Neural crest cell (in vitro differentiated cells): ENCODE measurements at regions not wholly inside any gene's neighbourhood (a gene's known extent, or its start where the extent isn't known, plus 50 kb on each side); places are given as distances from the start of the nearest gene placed in this dataset.

Experiments used
- DNase-seq: peaks from one replicate; pipeline ENCODE4 v3.0.0; 2021; ENCODE audit warnings: low read depth, mixed read lengths, low spot score
- H3K27ac Mint-ChIP-seq: one replicate; pipeline ENCODE4 v1.8.0; 2021; ENCODE audit warnings: mild to moderate bottlenecking, mixed read lengths; ENCODE audit not compliant: unreplicated experiment
- H3K27me3 Mint-ChIP-seq: 2 replicates; pipeline ENCODE4 v1.8.0; 2021; ENCODE audit warnings: low read depth, mild to moderate bottlenecking, mixed read lengths
- H3K36me3 Mint-ChIP-seq: 2 replicates; pipeline ENCODE4 v1.8.0; 2021; ENCODE audit warnings: low read depth, mild to moderate bottlenecking, mixed read lengths
- H3K4me1 Mint-ChIP-seq: 2 replicates; pipeline ENCODE4 v1.8.0; 2021; ENCODE audit warnings: mixed read lengths
- H3K4me3 Mint-ChIP-seq: one replicate; pipeline ENCODE4 v1.8.0; 2021; ENCODE audit warnings: mild to moderate bottlenecking, mixed read lengths
- H3K9me3 Mint-ChIP-seq: 2 replicates; pipeline ENCODE4 v1.8.0; 2021; ENCODE audit warnings: mixed read lengths
- CTCF ChIP-seq: fragments of 200-600 bp; sonication (generic); conservative IDR thresholded peaks from 2 replicates; pipeline ENCODE4 v1.5.0; 2021; ENCODE audit warnings: antibody characterized with exemption, mild to moderate bottlenecking

GRCh38 chr7:81120111-81120510 lies 201.3 kb upstream of the SEMA3C start:
- Mint-ChIP-seq H3K27me3 (no peaks in the 10 kb centered on the region), H3K36me3 (no peaks in the 10 kb centered on the region), H3K4me1 (peaks cover 14% of the 10 kb centered on the region), H3K4me3 (no peak overlapping the region), H3K9me3 (peaks cover 15% of the 10 kb centered on the region), H3K27ac (no peak overlapping the region)
- TF ChIP-seq CTCF, result no peak
- DNase-seq, result no peak

DNA sequence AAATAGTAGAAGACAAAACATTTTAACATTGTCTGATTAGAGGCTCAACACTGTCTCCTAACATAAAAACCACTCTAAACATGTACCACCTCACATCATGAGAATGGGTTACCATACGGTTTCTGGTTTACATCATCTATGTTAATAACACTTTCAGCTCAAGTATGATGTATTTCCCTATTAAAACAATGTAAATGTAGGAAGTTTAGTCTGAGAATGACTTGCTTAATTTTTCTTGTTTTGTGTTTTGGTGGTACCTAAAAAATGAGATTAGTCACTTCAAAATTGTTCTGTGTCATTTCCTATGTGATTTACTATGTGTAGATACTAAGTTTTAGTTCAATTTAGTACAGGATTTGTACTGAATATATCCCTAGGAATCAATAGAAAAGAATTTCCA lies 195.8 kb upstream of the SEMA3C start:
- Mint-ChIP-seq H3K27me3 (no peaks in the 10 kb centered on the region), H3K27ac (no peak overlapping the region), H3K4me1 (peaks cover 42% of the 10 kb centered on the region), H3K9me3 (peaks cover 15% of the 10 kb centered on the region), H3K36me3 (no peaks in the 10 kb centered on the region), H3K4me3 (no peak overlapping the region)
- DNase-seq, result no peak
- TF ChIP-seq CTCF, result no peak

DNA sequence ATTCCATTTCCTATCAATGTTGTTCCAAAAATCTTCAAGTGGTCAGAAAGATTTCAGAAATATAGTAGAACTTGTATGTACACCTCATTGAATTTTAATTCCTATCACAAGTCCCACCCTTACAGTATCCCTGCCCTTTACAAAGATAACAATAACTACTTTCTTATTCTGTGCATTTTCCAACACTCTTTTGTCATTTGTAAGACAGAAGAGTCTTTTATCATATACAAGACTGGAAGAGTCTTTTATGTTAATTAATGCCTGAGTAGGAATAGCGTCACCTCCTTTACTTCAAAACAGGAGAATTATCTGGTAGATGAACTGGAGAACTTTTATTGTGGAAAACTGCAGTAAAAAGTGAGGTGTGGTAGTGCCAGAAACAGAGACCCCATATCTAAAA lies 193.9 kb upstream of the SEMA3C start:
- no peak for DNase-seq
- Mint-ChIP-seq H3K4me1 (peaks cover 46% of the 10 kb centered on the region), H3K27me3 (no peaks in the 10 kb centered on the region), H3K27ac (peak overlapping the region; percentile 60), H3K36me3 (no peaks in the 10 kb centered on the region), H3K4me3 (peak overlapping the region; percentile 62), H3K9me3 (peaks cover 6% of the 10 kb centered on the region)
- TF ChIP-seq CTCF, result no peak

DNA sequence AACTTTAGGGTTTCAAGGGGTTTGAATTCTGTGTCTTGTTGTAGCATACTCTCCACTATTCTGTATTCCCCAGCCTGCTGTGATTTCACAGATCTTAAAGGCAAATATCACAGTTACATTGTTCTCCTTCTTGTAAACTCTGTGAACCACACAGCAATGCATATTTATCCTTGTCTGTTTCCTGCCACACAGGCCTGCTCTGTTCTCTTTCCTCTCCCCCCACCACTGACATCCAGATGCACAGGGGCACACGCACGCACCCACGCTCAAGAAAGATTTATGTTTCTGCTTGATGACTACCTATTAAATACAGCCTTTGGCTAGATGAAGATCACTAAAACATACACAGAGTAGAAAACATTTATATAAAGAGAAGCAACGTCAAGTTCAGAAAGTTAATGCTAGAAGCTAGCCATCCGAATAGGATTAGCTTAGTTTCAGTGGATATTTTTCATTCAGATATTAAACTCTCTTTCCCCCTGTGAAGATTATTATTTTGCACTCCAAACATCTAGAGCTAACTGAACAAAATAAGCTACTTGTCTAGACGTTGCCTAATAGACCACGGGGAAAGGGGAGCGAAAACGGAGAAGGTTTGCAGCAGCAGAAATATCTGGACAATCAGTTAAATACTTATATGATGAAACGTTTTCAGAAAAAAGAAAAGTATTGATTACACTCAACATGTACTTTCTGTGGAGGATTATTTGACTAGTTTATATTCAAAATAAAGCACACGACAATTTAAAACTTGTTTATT lies 193.1 kb upstream of the SEMA3C start:
- peak overlapping the region; percentile 62 for H3K4me3 Mint-ChIP-seq
- peaks cover 46% of the 10 kb centered on the region for H3K4me1 Mint-ChIP-seq
- H3K9me3 Mint-ChIP-seq, result no peaks in the 10 kb centered on the region
- TF ChIP-seq CTCF, result no peak
- H3K27me3 Mint-ChIP-seq, result no peaks in the 10 kb centered on the region
- H3K27ac Mint-ChIP-seq, result peak overlapping the region; percentile 95
- no peak for DNase-seq
- H3K36me3 Mint-ChIP-seq, result no peaks in the 10 kb centered on the region

DNA sequence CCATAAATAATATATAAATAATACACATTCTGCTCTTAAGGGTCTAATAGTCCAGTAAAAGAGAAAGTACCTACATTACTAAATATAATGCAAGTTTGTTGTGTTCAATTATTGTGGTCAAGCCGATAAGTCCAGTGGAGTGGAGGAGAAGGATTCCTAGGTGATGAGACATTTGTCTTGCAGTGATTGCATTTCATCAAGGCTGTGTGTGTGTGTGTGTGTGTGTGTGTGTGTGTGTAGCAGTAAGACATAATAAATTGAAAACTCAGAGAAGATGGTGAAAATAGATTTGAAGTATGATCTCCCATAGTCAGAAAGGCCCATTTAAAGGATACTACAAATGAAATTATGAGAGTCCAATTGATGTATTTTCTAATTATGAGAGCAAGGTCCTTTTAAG lies 192.5 kb upstream of the SEMA3C start:
- H3K4me1 Mint-ChIP-seq, result peaks cover 46% of the 10 kb centered on the region
- H3K27ac Mint-ChIP-seq, result peak overlapping the region; percentile 95
- H3K4me3 Mint-ChIP-seq, result peak overlapping the region; percentile 62
- no peak for DNase-seq
- H3K36me3 Mint-ChIP-seq, result no peaks in the 10 kb centered on the region
- H3K27me3 Mint-ChIP-seq, result no peaks in the 10 kb centered on the region
- H3K9me3 Mint-ChIP-seq, result no peaks in the 10 kb centered on the region
- TF ChIP-seq CTCF, result no peak
